GM19463 (cell line): ENCODE measurements at regions not wholly inside any gene's neighbourhood (a gene's known extent, or its start where the extent isn't known, plus 50 kb on each side); places are given as distances from the start of the nearest gene placed in this dataset.
"Not testable (repeated sequence)": the region's sequence is repeated elsewhere in the genome, so short reads cannot be mapped to it uniquely, and the experiment has no call there.

ENCODE experiments used
- ATAC-seq: cut with Tn5 transposase; IDR thresholded peaks from one replicate; pipeline ENCODE4 v1.9.1; 2021; ENCODE audit warnings: mild to moderate bottlenecking, moderate library complexity; ENCODE audit not compliant: unreplicated experiment

DNA sequence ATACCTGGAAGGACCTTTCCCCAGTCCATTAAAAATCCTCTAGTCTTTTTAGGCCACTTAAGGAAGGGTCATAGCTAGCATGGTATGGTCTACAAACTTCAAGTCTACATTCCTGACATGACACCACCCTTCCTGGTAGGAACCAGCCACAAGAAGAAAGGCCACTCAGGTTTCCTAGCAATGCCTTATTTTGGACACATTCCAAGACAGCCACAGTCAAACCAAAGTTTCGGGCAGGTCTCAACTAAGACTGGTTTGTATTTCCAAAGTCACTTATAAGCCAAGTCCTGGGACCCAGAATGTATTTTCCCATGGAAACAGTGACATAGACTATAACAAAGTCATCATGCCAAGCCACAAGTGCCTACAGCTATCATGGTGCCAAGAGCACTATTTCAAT lies 50.6 kb upstream of the SLC44A3 start:
- ATAC-seq, result no peak

DNA sequence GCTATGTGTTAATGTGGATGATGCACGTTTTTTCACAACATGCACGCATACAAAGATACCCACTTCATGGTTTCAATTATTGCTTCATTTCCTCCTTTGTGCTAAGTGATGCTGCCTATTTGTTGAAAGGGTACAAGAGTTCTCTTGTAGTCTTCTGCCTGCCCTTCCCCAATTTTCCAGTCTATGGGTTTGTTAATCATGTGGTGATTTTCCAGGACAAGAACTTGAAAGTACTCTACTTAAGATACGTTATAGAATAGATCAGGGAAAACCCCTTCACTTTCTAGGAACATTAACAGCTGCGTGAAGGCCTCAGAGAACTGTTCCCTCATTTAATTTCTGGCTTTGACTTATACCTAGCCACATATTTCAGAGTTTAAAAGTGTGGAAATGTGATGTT lies 52.1 kb upstream of the SLC44A3 start:
- no peak for ATAC-seq

DNA sequence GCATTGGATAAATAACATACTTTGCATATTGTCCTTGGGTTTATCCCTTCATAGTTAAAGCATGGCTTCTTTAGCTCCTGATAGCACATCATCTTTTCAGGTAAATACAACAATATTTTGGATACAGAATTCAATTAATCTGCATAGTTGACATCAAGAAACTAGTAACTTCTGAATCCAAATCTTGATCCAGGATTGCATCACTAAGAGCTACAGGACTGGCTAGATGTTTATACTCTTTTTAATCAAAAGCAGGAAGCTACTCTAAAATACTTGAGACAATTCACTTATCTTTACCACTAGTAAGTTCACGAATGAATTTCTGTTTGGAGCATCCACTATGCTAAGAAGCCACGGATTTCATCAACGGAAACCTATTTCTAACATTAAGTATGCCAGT lies 54.2 kb upstream of the SLC44A3 start:
- no peak for ATAC-seq

DNA sequence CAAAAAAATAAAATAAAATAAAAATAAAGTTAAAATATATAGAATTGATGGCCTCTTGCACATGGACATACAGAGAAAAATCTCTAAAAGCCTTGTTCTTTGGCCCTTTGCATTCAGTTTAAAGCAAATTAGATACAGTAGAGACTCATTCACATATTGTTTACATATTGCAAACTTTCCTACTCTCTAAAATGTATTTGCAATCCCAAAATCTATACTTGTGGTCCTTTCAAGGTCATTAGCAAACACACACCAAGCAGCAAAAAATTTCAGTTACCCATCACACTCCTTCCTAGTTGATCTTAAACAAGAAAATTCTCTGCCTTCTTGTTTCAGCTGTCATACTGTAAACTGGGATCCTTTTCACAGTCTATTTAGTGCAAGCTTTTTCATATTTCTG lies 61.0 kb upstream of the SLC44A3 start:
- no peak for ATAC-seq

DNA sequence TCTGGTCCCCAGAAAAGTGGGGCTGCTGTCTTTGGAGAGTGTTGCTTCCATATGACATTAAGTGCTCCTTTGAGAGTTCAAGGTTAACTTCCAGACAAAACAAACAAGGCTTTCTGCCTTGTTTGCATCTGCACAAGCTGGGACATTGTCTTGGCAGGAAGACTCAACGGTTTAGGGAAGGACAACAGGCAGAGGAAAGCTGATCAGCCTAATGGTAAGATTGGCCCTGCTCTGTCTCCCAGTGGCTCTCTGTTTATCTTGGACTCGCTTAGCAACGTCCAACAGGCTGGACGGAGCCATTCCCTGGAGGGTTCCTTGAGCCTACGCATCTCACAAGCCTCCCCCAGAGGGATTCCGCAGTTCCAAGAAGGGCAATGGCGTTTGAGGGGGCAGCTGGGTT lies 62.2 kb upstream of the SLC44A3 start:
- ATAC-seq, result no peak

DNA sequence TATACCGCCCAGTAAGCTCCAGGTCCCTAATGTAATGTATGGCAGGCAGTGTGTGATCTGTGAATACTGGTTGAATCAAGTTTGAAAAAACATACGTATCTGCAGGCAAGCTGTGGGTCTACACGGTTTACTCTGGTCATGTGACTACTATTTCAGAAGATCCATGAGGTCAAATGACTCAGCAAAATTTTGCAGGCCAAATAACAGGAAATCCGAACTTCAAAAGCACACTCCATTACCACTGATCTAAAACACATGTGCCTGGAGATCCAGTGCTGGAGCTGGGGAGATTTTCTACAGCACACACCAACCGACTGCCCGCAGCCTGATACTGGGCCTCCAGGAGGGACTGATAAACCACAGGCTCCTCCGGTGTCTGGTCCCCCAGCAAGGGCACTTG lies 64.5 kb upstream of the SLC44A3 start:
- no peak for ATAC-seq

DNA sequence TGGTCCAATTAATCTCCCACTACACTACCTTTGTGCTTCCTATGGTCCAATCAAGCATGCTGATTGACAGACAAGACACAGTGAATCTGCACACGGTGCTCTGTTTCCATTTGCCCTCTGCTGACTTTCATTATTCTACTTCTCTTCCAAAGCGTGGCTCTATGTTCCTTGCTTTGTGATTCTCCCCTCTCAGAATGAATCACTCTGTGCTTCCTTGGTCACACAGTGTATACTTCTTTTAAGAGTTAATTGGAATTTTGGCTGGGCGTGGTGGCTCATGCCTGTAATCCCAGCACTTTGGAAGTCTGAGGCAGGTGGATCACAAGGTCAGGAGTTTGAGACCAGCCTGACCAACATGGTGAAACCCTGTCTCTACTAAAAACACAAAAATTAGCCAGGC lies 65.1 kb upstream of the SLC44A3 start:
- ATAC-seq, result not testable (repeated sequence)

DNA sequence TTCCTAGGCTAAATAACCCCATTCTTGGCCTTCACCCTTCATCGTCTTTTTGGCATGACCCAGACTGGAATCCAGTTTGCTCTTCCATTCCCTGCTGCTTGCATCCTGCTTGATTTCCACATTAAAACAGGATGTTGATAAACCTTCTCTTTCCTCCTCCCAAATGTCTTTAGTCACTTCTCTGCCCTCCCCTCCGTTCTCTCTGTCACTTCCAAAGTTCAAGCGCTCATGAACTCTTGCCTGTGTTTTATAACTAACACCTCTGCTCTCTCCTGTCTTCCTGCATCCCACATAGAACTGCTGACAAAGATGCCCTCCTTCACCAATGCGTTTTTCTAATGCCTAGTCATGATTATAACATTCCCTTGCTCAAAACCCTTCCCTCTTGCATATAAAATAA lies 65.6 kb upstream of the SLC44A3 start:
- ATAC-seq, result no peak

DNA sequence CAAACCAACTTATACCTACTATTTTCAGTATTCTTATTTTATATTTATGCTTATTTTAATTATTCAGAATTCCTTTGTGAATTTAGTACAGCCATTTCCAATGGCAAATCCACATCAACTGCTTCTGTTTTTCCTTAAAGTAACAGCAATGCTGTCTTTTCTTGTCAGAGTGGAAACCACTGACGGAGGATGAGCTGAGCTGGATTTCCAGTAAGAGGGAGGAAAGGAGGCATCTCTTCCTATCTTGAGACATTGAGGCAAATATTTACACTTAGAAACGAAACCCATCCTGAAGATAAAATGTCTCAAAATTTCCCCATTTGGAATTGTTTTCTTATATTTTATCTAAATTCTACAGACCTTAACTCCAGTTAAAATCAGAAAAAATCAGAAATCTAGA lies 66.1 kb upstream of the SLC44A3 start:
- ATAC-seq, result no peak

DNA sequence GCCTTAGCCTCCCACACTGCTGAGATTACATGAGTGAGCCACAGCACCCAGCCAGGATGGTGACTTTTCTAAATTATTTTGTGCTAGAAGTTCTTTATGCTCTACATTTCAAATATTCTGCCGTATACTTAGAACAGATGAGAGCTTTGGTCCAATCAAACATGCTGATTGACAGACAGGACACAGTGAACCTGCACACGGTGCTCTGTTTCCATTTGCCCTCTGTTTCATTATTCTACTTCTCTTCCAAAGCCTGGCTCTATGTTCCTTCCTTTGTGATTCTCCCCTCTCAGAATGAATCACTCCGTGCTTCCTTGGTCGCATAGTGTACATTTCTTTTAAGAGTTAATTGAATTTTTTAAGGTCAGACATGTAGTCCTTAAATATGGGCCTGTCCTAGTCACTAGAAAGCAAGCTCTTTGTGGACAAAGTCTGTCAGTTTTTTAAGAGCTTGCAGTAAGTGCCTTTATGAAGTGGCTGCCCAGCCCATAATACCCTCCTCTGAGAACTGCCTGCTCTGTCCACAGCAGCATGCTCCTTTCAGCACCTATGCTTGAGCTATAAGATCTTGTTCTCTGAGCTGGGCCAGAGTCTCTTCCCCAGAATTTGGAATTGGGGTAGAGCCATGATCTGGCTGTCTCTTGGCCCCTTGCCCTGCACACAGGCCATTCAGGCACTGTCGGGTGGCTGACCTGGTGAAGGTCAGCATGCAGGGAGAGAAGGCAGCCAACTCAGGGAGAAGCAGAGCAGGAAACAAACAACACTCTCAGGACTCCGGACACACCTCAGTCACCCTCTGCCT lies 66.8 kb upstream of the SLC44A3 start:
- ATAC-seq, result no peak

DNA sequence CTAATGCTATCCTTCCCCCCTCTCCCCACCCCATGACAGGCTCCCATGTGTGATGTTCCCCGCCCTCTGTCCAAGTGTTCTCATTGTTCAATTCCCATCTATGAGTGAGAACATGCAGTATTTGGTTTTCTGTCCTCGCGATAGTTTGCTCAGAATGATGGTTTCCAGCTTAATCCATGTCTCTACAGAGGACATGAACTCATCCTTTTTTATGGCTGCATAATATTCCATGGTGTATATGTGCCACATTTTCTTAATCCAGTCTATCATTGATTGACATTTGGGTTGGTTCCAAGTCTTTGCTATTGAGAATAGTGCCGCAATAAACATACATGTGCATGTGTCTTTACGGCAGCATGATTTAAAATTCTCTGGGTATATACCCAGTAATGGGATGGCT lies 68.7 kb upstream of the SLC44A3 start:
- ATAC-seq, result not testable (repeated sequence)

DNA sequence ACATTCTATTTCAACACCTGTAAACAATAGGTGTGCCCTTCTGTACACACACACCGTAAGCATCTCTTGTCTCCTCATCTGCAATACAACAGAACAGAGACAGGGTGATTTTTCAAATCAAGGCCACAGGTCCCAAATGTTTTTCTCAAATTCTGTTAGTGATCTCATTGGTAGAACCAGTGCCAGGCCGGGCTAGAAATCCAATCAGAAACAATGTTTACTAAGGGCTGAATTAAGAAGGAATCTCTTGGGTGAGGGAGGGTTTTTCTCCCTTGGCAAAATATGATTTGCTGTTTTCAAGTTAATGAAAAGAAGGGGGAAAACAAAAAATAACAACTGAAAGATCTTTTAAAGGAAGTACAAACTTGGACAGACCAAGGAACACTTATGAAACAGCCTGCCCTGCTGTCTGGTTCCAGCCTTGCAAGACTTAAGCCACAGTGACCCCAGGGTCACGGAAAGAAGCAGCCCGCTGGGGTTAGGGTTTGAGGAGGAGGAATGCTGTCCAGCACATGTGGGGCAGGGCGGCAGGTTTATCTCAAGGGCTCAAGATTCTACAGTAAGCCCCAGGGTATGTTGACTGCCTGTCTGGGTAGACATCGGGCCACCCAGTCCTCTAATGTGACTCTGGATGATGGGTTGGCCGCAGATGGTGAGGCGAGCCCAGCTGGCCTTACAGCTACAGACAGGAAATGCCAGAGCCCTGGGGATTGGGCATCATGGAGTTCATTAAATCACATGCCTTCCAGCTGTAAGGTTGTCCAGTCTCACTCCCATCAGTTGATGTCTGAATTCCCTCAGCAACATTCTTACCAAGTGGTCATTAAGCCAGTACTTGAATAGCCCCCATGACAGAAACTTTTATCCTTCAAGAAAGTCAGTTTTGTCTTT lies 73.3 kb upstream of the SLC44A3 start:
- no peak for ATAC-seq

DNA sequence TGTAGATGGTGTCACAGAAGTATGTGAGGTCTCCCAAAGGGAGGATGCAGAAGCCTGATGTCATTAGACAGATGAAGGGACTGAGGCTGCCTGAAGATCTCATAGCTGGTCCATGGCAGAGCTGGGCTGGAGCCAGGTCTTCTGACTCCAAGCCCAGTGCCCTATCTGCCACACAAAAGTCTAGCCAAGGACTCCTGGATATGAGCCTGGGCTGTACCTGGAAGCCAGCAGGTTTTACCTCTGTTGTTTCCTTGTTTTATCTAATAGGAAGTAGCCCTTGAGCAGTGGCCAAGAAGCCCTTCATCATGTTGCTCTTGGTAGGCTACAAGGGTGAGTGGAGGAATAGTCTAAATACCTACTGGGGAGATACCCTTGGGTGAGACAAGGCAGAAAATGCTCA lies 74.4 kb upstream of the SLC44A3 start:
- ATAC-seq, result no peak

DNA sequence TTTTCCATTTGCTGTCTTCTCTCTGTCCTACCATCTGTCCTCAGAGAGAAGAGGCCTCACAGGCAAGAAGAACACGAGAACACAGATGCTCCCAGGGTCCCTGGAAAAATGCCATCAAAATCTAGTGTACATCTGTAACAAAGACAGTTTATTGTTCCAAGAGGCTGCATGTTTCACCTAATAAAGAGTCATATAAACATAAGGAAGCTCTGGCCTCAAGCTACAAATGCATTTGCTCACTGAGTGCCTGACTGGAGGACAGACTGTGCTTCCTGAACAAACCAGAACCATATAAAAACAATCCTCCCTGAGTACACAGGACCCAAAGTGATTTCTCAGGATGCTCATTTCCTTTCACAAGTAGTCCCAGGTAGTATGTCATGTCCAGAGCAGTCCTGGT lies 76.3 kb upstream of the SLC44A3 start:
- ATAC-seq, result no peak

DNA sequence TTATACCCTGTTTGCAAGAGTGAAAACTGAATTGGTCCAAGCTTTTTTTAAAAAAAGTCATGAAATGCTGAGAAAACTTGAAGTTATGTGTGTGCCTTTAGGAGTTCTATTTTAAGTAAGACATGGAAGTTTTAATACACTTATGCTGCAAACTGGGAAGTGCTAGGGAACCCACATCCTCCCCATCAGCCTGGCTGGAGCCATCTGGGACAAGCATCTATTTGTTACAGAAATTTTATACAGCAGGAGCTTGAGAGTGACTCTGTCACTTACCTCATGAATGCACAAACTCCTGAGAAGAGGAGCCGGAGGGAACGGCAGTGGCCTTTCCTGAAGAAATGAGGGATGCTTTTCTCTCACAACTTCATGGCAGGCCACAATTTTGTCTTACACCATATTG lies 78.2 kb upstream of the SLC44A3 start:
- no peak for ATAC-seq

DNA sequence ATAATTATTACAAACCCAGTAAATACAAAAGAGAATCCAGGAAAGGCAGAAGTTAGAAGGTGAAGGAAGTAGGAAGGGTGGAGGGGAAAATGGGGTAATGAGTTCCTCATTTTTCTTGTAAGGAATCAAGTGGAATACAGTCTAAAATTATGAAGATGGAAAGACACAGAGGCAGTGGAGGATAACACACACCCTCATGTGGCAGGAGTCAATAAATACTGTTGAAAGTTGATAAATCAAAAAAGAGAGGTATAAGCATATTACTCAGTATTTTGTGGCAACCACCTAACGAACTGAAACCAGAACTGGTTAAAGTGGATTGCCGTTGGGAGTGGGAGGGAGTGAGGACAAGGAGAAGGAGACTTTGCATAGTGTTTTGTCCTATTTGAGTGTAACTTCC lies 78.6 kb upstream of the SLC44A3 start:
- no peak for ATAC-seq

DNA sequence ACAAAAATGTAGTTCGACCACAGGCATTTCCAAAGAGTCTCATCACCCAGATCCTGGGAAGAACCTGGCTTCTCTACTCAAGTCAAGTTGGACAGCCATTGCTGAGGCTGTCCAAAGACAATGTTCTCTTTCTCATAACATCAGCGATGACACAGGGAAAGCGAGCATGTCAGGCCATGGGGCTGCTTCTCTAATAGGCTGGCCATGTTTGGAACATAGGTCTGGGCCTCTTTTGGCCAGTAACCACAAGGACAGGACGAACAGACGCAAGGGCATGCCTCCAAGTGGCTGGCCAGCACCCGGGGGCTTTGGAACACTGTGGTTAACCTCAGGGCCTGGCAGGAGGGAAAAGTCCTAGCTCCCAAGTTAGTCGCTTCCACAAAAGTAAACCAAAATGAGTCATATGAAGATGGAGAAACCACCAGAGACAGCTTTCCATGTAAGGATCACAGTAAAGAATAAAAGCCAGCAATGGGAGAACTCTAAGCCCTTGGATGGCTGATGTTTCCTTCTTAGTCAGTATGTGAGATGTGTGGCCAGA lies 80.6 kb upstream of the SLC44A3 start:
- ATAC-seq, result no peak

DNA sequence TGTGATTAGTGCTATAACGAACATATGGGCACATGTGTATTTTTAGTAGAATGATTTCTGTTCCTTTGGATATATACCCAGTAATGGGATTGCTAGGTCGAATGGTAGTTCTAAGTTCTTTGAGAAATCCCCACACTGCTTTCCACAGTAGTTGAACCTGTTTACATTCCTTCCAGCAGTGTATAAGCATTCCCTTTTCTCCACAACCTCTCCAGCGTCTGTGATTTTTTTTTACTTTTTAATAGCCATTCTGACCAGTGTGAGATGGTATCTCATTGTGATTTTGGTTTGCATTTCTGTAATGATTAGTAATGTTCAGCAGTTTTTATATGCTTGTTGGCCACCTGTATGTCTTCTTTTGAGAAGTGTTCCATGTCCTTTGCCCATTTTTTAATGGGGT lies 81.8 kb upstream of the SLC44A3 start:
- ATAC-seq, result no peak

DNA sequence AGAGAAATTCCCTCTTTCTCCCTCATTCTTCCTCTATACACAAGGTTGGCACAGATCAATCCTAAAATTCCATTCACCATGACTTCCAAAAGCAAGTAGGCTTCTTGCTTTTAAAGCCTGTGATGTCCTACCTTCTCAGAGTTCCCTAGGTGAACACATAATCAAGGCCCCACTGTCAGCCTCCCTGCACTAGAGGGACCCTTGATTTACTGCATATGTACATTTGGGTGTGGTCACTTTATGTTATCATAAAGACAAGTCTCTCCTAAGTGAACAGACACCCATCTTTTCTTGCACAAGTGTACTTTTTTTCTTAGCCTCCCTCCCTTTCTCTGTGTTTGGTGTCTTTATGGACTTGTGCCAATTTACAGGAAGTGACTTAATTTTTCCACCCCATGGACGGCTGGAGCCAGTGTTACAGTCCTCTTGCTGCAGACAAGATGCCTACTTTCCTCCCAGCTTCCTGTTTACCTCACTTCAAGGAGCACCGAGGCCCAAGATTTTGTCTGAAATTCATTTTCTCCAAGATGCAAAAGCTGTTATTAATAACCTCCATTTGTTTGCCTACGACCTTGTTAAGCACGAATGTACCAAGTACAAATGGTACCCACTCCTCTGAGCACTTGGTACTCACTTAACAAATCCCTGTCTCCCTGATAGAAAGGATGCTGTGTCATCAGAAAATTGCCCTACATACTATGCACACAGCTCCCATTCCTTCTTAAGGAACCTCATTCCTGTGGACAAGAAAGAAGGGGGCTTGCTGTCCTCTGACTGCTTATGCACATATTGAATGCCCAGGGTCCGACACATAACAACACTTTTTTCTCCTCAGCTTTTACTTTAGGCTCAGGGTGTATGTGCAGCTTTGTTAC lies 82.8 kb upstream of the SLC44A3 start:
- ATAC-seq, result no peak

DNA sequence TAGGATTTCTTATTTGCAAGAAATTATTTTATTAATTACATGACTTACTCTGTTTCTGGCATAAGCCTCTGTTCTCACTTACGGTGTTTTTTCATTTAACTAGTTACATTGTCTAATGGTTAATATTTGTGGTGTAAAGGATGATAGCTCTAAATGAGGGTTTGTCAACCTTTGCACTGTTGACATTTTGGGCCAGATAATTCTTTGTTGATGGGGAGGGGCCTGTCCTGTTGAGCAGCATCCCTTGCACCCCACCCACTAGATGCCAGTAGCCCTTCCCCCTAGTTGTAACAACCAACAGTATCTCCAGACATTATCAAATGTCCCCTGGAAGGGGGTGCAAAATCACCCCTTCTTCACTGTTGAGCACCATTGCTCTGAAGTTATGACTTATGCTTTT lies 83.6 kb upstream of the SLC44A3 start:
- ATAC-seq, result no peak

DNA sequence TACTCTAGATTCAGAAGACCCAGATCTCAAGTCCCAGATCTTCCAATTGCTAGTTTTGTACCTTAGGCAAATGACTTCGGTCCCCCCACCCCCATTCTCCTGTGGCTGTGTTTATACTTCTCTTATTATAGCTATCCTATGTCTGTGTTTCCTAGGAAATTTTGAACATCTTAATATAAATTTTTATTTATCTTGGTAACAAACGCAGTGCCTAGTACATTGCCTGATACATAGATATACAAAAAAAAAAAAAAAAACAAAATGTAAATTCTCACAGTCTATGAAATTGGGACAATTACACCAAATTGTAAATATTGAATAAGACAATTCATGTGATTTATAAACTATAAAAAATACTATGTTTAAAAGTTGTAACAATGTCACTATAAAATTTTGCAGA lies 84.1 kb upstream of the SLC44A3 start:
- no peak for ATAC-seq
